SU-DHL-6 (cell line): ENCODE measurements at regions not wholly inside any gene's neighbourhood (a gene's known extent, or its start where the extent isn't known, plus 50 kb on each side); places are given as distances from the start of the nearest gene placed in this dataset.

Experiments used
- H2AFZ ChIP-seq: fragments of 200-600 bp; sonication (generic); 2 replicates; pipeline ENCODE4 v1.6.1; 2014; ENCODE audit warnings: low read depth, mild to moderate bottlenecking, moderate library complexity, mixed read lengths, antibody characterized with exemption, low read length; ENCODE audit not compliant: severe bottlenecking
- H3F3A ChIP-seq: fragments of 200-600 bp; shearing (Covaris generic); 2 replicates; pipeline ENCODE4 v1.6.0; 2016; ENCODE audit warnings: antibody characterized with exemption, mild to moderate bottlenecking; ENCODE audit not compliant: insufficient read depth
- H3K27ac ChIP-seq: fragments of 200-600 bp; sonication (generic); 2 replicates; pipeline ENCODE4 v1.5.1; 2016; ENCODE audit warnings: low read depth, mild to moderate bottlenecking, low read length, moderate library complexity, mixed read lengths
- H3K27me3 ChIP-seq: fragments of 200-600 bp; sonication (generic), shearing (Covaris generic); 2 replicates; pipeline ENCODE4 v1.6.0; 2014; ENCODE audit warnings: mild to moderate bottlenecking, low read length
- H3K36me3 ChIP-seq: fragments of 200-600 bp; sonication (generic); 2 replicates; pipeline ENCODE4 v1.6.1; 2014; ENCODE audit warnings: mild to moderate bottlenecking, low read length, mixed read lengths
- H3K4me2 ChIP-seq: fragments of 300-600, 200-600 bp; shearing (Covaris generic), sonication (generic); 2 replicates; pipeline ENCODE4 v1.6.0; 2014; ENCODE audit warnings: low read length, low read depth, mild to moderate bottlenecking; ENCODE audit not compliant: poor library complexity, severe bottlenecking
- H3K4me3 ChIP-seq: fragments of 200-600 bp; sonication (generic); 2 replicates; pipeline ENCODE4 v1.5.1; 2014; ENCODE audit warnings: antibody characterized with exemption, low read length, mild to moderate bottlenecking, mixed read lengths; ENCODE audit not compliant: insufficient read depth, poor library complexity, severe bottlenecking
- H3K79me2 ChIP-seq: fragments of 200-600 bp; sonication (generic); 2 replicates; pipeline ENCODE4 v1.6.1; 2014; ENCODE audit warnings: mild to moderate bottlenecking, low read length, moderate library complexity; ENCODE audit not compliant: insufficient read depth
- H3K9ac ChIP-seq: fragments of 200-600 bp; sonication (generic); 2 replicates; pipeline ENCODE4 v1.7.0; 2014; ENCODE audit warnings: mild to moderate bottlenecking, low read length
- H3K9me2 ChIP-seq: fragments of 200-600 bp; sonication (generic); replicated peaks from 2 replicates; pipeline ENCODE4 v1.6.1; 2014; ENCODE audit warnings: low read length; ENCODE audit not compliant: insufficient read depth
- H3K9me3 ChIP-seq: fragments of 200-600 bp; sonication (generic); 2 replicates; pipeline ENCODE4 v1.6.1; 2014; ENCODE audit warnings: low read length, mixed read lengths; ENCODE audit not compliant: insufficient read depth
- H4K20me1 ChIP-seq: fragments of 200-600 bp; sonication (generic); 2 replicates; pipeline ENCODE4 v1.6.1; 2014; ENCODE audit warnings: low read depth, mild to moderate bottlenecking, antibody characterized with exemption, low read length, moderate library complexity, mixed read lengths
- EZH2phosphoT487 ChIP-seq: fragments of 200-600 bp; sonication (generic), shearing (Covaris generic); conservative IDR thresholded peaks from 2 replicates; pipeline ENCODE4 v1.6.1; 2018; ENCODE audit warnings: mild to moderate bottlenecking, antibody characterized with exemption, low read length, moderate library complexity, mixed read lengths
- TF ChIP-seq, protein P1 (sequence below): fragments of 200-600 bp; sonication (generic); IDR thresholded peaks from one replicate; pipeline ENCODE4 v1.5.1; 2017; ENCODE audit warnings: antibody characterized with exemption, mild to moderate bottlenecking, low read length, moderate library complexity; ENCODE audit not compliant: insufficient read depth, poor library complexity, severe bottlenecking

GRCh38 chr12:75704208-75704607, 192.8 kb upstream of the KRR1 start:
- H3K4me3 ChIP-seq, result no peak overlapping the region
- no peaks in the 10 kb centered on the region for H3K79me2 ChIP-seq
- TF ChIP-seq, protein P1, sequence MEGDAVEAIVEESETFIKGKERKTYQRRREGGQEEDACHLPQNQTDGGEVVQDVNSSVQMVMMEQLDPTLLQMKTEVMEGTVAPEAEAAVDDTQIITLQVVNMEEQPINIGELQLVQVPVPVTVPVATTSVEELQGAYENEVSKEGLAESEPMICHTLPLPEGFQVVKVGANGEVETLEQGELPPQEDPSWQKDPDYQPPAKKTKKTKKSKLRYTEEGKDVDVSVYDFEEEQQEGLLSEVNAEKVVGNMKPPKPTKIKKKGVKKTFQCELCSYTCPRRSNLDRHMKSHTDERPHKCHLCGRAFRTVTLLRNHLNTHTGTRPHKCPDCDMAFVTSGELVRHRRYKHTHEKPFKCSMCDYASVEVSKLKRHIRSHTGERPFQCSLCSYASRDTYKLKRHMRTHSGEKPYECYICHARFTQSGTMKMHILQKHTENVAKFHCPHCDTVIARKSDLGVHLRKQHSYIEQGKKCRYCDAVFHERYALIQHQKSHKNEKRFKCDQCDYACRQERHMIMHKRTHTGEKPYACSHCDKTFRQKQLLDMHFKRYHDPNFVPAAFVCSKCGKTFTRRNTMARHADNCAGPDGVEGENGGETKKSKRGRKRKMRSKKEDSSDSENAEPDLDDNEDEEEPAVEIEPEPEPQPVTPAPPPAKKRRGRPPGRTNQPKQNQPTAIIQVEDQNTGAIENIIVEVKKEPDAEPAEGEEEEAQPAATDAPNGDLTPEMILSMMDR, result no peak
- no peak for TF ChIP-seq EZH2phosphoT487
- H4K20me1 ChIP-seq, result no peaks in the 10 kb centered on the region
- no peaks in the 10 kb centered on the region for H3K9me2 ChIP-seq
- H3K9me3 ChIP-seq, result no peaks in the 10 kb centered on the region
- no peaks in the 10 kb centered on the region for H3F3A ChIP-seq
- H3K36me3 ChIP-seq, result no peaks in the 10 kb centered on the region
- H3K9ac ChIP-seq, result no peak overlapping the region
- no peaks in the 10 kb centered on the region for H3K27me3 ChIP-seq
- no peak overlapping the region for H3K4me2 ChIP-seq
- no peak overlapping the region for H2AFZ ChIP-seq
- no peak overlapping the region for H3K27ac ChIP-seq

GRCh38 chr12:75703131-75703530, 191.7 kb upstream of the KRR1 start:
- Histone ChIP-seq H3K4me3 (no peak overlapping the region), H3K4me2 (no peak overlapping the region)

GRCh38 chr12:75702477-75703093, 191.2 kb upstream of the KRR1 start:
- Histone ChIP-seq H4K20me1 (no peaks in the 10 kb centered on the region), H3K27me3 (no peaks in the 10 kb centered on the region), H3K36me3 (no peaks in the 10 kb centered on the region), H2AFZ (no peak overlapping the region), H3K9me2 (no peaks in the 10 kb centered on the region), H3K4me2 (no peak overlapping the region), H3K79me2 (no peaks in the 10 kb centered on the region), H3K9me3 (no peaks in the 10 kb centered on the region), H3K9ac (no peak overlapping the region), H3K4me3 (no peak overlapping the region), H3K27ac (no peak overlapping the region), H3F3A (no peaks in the 10 kb centered on the region)
- TF ChIP-seq EZH2phosphoT487, result no peak
- TF ChIP-seq, protein P1, result no peak

More at GRCh38 chr12:75703131-75703530, 191.7 kb upstream of the KRR1 start:
- no peak overlapping the region for H2AFZ ChIP-seq
- H3K27me3 ChIP-seq, result no peaks in the 10 kb centered on the region
- no peak for TF ChIP-seq EZH2phosphoT487
- TF ChIP-seq, protein P1, result no peak
- H3F3A ChIP-seq, result no peaks in the 10 kb centered on the region
- no peaks in the 10 kb centered on the region for H3K36me3 ChIP-seq
- no peaks in the 10 kb centered on the region for H3K79me2 ChIP-seq
- no peaks in the 10 kb centered on the region for H4K20me1 ChIP-seq
- no peak overlapping the region for H3K27ac ChIP-seq
- H3K9ac ChIP-seq, result no peak overlapping the region
- H3K9me2 ChIP-seq, result no peaks in the 10 kb centered on the region
- H3K9me3 ChIP-seq, result no peaks in the 10 kb centered on the region
